ENCODE measurements at regions not wholly inside any gene's neighbourhood (a gene's known extent, or its start where the extent isn't known, plus 50 kb on each side); places are given as distances from the start of the nearest gene placed in this dataset.
"Not testable (repeated sequence)": the region's sequence is repeated elsewhere in the genome, so short reads cannot be mapped to it uniquely, and the experiment has no call there.

GRCh38 chr17:30601984-30602383 is 124.8 kb downstream of the GOSR1 start:
- not testable (repeated sequence) for TF ChIP-seq CTCF, EZH2phosphoT487 (IDR thresholded peaks at IDR 0.05; ENCODE audit: low read length)

Data from MM.1S (cell line).